GM12878 (cell line): ENCODE measurements at regions not wholly inside any gene's neighbourhood (a gene's known extent, or its start where the extent isn't known, plus 50 kb on each side); places are given as distances from the start of the nearest gene placed in this dataset.

Experiments
- ATAC-seq: fragments of 200-7000 bp; cut with Tn5 transposase; 3 replicates; pipeline ENCODE4 v1.9.1; 2020; ENCODE audit warnings: mild to moderate bottlenecking, moderate library complexity
- BruUV-seq: library from RNA; stranded (reverse); fragments of 400-500 nt; replicated peaks from 2 replicates; lab custom pipeline; 2021; lab: Mats Ljungman, UMichigan
- CTCF ChIA-PET: fragments of 300-600 bp; sonication (Branson Sonifier 250); formaldehyde crosslinking; extraction: SDS; loops from one replicate; lab custom pipeline; 2021; ENCODE audit warnings: inconsistent platforms; lab: Yijun Ruan, JAX
- POLR2A ChIA-PET: fragments of 350-600 bp; formaldehyde crosslinking; extraction: SDS; loops from one replicate; lab custom pipeline; 2021; ENCODE audit warnings: inconsistent platforms; lab: Charles Lee
- RAD21 ChIA-PET: fragments of 300-600 bp; sonication (Branson Sonifier 250); formaldehyde crosslinking; loops from one replicate; lab custom pipeline; 2023; ENCODE audit warnings: antibody characterized with exemption; ENCODE audit not compliant: unreplicated experiment; lab: Charles Lee
- SMC1A ChIA-PET: fragments of 300-600 bp; sonication (Branson Sonifier 250); formaldehyde crosslinking; loops from one replicate; lab custom pipeline; 2023; ENCODE audit not compliant: unreplicated experiment, uncharacterized antibody; lab: Charles Lee
- DNase-seq: peaks from one replicate; pipeline ENCODE4 v3.0.0-alpha.2; 2011; ENCODE audit warnings: low read depth, low spot score
- FAIRE-seq: peaks from 3 replicates; lab custom pipeline; 2011; peaks lifted over from hg19 to GRCh38; lab: Jason Lieb, UNC
- H2AFZ ChIP-seq: 2 replicates; pipeline ENCODE4 v1.6.0; 2011; ENCODE audit warnings: low read depth, low read length, control low read depth; ENCODE audit not compliant: control insufficient read depth
- H3K27ac ChIP-seq: 2 replicates; pipeline ENCODE4 v1.5.1; 2011; ENCODE audit warnings: control low read depth; ENCODE audit not compliant: control insufficient read depth, insufficient read depth
- H3K27me3 ChIP-seq, 2 experiments: replicated peaks in 1 of 2; 2 replicates each; pipeline versions ENCODE4 v1.6.0 to v1.6.1; 2011; ENCODE audit warnings: low read length in 1 of 2; ENCODE audit not compliant: control insufficient read depth in 2 of 2, insufficient read depth in 2 of 2
- H3K36me3 ChIP-seq, 2 experiments: 2 replicates each; pipeline ENCODE4 v1.5.1; 2011; ENCODE audit warnings: low read length in 1 of 2; ENCODE audit not compliant: control insufficient read depth in 2 of 2, insufficient read depth in 2 of 2
- H3K4me1 ChIP-seq: 2 replicates; pipeline ENCODE4 v1.6.1; 2011; ENCODE audit warnings: mild to moderate bottlenecking, low read length, moderate library complexity, mixed read lengths; ENCODE audit not compliant: control insufficient read depth, insufficient read depth
- H3K4me2 ChIP-seq: 2 replicates; pipeline ENCODE4 v1.6.0; 2011; ENCODE audit warnings: control low read depth; ENCODE audit not compliant: control insufficient read depth, insufficient read depth
- H3K4me3 ChIP-seq: fragments of 200-600 bp; sonication (generic); 2 replicates; pipeline ENCODE4 v1.5.1; 2016
- H3K79me2 ChIP-seq: 2 replicates; pipeline ENCODE4 v1.6.0; 2011; ENCODE audit warnings: low read length; ENCODE audit not compliant: control insufficient read depth, insufficient read depth
- H3K9ac ChIP-seq: 2 replicates; pipeline ENCODE4 v1.8.0; 2011; ENCODE audit warnings: low read length, control low read depth, mixed read lengths; ENCODE audit not compliant: control insufficient read depth, insufficient read depth
- H3K9me3 ChIP-seq: replicated peaks from 3 replicates; pipeline ENCODE4 v1.5.1; 2011; ENCODE audit warnings: mild to moderate bottlenecking, low read length; ENCODE audit not compliant: control insufficient read depth, insufficient read depth
- H4K20me1 ChIP-seq: 2 replicates; pipeline ENCODE4 v1.6.0; 2011; ENCODE audit not compliant: control insufficient read depth, insufficient read depth
- EGR1 ChIP-seq, 2 experiments: IDR thresholded peaks; 1 replicate in 1 of 2; 2 replicates in 1 of 2; pipeline ENCODE4 v1.6.1; 2011 to 2012; ENCODE audit warnings: low read depth in 2 of 2, low read length in 2 of 2, borderline replicate concordance in 1 of 2, mild to moderate bottlenecking in 1 of 2, moderate library complexity in 1 of 2
- HCFC1 ChIP-seq: fragments of 150-350 bp; IDR thresholded peaks from 2 replicates; pipeline ENCODE4 v1.6.1; 2014; ENCODE audit warnings: low read length
- IKZF2 ChIP-seq, 2 experiments: fragments of 450-650 bp; IDR thresholded peaks; 2 replicates each; pipeline ENCODE4 v1.6.1; 2017; ENCODE audit warnings: mild to moderate bottlenecking in 2 of 2, moderate library complexity in 2 of 2
- MYB ChIP-seq: fragments of 150-350 bp; IDR thresholded peaks from 2 replicates; pipeline ENCODE4 v1.6.1; 2014; ENCODE audit warnings: mild to moderate bottlenecking, low read depth, low read length, borderline replicate concordance
- PAX5 ChIP-seq: IDR thresholded peaks from 2 replicates; pipeline ENCODE4 v1.6.1; 2011; ENCODE audit warnings: low read depth, low read length, borderline replicate concordance
- TBL1XR1 ChIP-seq: IDR thresholded peaks from 2 replicates; pipeline ENCODE4 v1.6.1; 2012; ENCODE audit warnings: low read depth, low read length, improper control_type of control experiment
- WGBS: methylation state at CpG from one replicate; pipeline ENCODE4 v1.1.6; 2016; ENCODE audit warnings: low lambda C conversion rate; ENCODE audit not compliant: insufficient replicate concordance, insufficient coverage; ENCODE audit errors: missing lambda C conversion rate; 5-methylcytosine and 5-hydroxymethylcytosine counted together
- in situ Hi-C: fragments of 300-500 bp; cut with MboI; formaldehyde crosslinking; loops from 9 replicates; pipeline ENCODE4 v1.14.3; 2018; ENCODE audit warnings: mixed read lengths
- intact Hi-C: fragments of 100-400 bp; cut with micrococcal nuclease; formaldehyde crosslinking; loops from one replicate; pipeline ENCODE4 v1.14.2; 2022; ENCODE audit not compliant: unreplicated experiment
- TF ChIP-seq, protein P1 (sequence below): fragments of 450-650 bp; formaldehyde crosslinking; IDR thresholded peaks from 2 replicates; pipeline ENCODE4 v1.4.0; 2020; ENCODE audit warnings: mild to moderate bottlenecking, moderate library complexity
- TF ChIP-seq, protein P2 (sequence below): IDR thresholded peaks from 2 replicates; pipeline ENCODE4 v1.6.1; 2012; ENCODE audit warnings: low read depth, low read length, improper control_type of control experiment
- TF ChIP-seq, protein P3 (sequence below): fragments of 450-650 bp; IDR thresholded peaks from 2 replicates; pipeline ENCODE4 v1.6.1; 2018; ENCODE audit warnings: borderline replicate concordance, mild to moderate bottlenecking; ENCODE audit not compliant: partially characterized antibody
- TF ChIP-seq, protein P4 (sequence below): fragments of 150-350 bp; IDR thresholded peaks from 2 replicates; pipeline ENCODE4 v1.6.1; 2014; ENCODE audit warnings: mild to moderate bottlenecking, low read depth, low read length
- TF ChIP-seq, protein P5 (sequence below): IDR thresholded peaks from 2 replicates; pipeline ENCODE4 v1.6.1; 2011; ENCODE audit warnings: borderline replicate concordance, low read depth, mild to moderate bottlenecking, moderate library complexity, low read length; ENCODE audit not compliant: insufficient read depth, poor library complexity, severe bottlenecking

DNA sequence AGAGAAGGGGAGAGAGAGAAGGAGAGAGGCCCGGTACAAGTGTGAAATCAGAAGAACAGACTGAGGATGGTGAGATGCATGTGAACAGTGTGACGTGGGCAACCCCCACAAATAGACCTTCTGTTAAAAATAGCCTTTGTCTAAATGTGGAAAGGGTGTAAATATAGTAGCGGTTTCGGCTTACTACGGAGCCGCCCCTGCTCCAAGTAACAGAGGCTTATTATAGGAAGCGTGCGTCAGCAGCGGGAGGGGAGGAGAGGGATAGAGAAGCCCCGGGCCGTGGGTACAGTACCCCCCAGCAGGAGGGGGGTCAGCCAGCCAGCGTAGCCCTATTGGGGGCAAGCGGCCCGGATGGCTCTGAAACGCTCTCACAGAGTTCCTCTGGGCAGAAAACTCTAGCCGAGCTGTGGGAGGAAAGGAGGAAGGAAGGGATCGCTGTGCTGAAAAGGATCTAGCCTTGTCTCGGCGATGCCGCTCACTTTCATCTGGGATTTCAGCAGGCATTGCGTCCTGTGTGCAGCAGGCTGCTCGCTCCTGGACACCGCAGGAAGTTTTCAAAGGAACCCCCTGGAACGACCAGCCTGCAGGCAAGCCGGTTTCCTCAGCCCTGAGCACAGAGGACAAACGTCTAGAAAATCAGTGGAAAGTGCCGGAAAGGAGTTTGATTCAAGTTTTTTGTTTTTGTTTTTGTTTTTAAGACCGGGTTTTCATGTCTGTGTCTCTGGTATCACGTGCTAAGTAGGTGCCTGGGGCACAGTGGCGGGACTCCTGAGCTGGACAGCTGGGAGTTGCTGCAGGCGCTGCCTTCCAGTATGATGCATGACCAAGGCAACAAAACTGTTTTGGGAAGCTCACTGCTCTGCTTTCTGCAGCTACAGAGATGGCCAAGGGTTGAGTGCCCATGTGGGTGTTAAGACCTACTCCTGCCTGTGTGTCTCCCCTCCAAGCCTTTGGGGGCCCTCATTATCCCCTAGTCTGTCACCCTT, 146.6 kb downstream of the SEC61B start:
- peak; percentile 87 for FAIRE-seq
- Histone ChIP-seq H2AFZ (peak overlapping the region; percentile 42), H4K20me1 (no peaks in the 10 kb centered on the region), H3K4me3 (peak overlapping the region; percentile 51), H3K79me2 (no peaks in the 10 kb centered on the region), H3K27me3 (no peaks in the 10 kb centered on the region; a peak in 1 of 4 replicates), H3K9ac (no peak overlapping the region), H3K4me2 (peak overlapping the region; percentile 83), H3K9me3 (no peaks in the 10 kb centered on the region), H3K27ac (no peak overlapping the region), H3K36me3 (no peaks in the 10 kb centered on the region), H3K4me1 (peaks cover 20% of the 10 kb centered on the region)
- BruUV-seq, result no TSS peak
- POLR2A ChIA-PET, result interaction anchor here (0.5 kb wide), 1 partner anchor 230 kb away, joined by 5 read pairs; no protein-coding TSS in a partner anchor
- RAD21 ChIA-PET, result interaction anchor here (1.1 kb wide), 1 partner anchor 137 kb away, joined by 3 read pairs; no protein-coding TSS in a partner anchor
- CTCF ChIA-PET, result no interaction called here
- 25% methylated on average over 31 of the region's 31 CpGs for WGBS
- in situ Hi-C loops (no loop called here), intact Hi-C loops (loop anchor here (10.0 kb wide), 2 partner anchors 64 to 184 kb away; no protein-coding TSS in a partner anchor)
- ATAC-seq, result peak; percentile 84
- DNase-seq, result peak; percentile 24
- SMC1A ChIA-PET, result interaction anchor here (0.7 to 1.0 kb wide), 2 partner anchors 76 to 115 kb away, joined by 3 read pairs; no protein-coding TSS in a partner anchor
- TF ChIP-seq, protein P1, sequence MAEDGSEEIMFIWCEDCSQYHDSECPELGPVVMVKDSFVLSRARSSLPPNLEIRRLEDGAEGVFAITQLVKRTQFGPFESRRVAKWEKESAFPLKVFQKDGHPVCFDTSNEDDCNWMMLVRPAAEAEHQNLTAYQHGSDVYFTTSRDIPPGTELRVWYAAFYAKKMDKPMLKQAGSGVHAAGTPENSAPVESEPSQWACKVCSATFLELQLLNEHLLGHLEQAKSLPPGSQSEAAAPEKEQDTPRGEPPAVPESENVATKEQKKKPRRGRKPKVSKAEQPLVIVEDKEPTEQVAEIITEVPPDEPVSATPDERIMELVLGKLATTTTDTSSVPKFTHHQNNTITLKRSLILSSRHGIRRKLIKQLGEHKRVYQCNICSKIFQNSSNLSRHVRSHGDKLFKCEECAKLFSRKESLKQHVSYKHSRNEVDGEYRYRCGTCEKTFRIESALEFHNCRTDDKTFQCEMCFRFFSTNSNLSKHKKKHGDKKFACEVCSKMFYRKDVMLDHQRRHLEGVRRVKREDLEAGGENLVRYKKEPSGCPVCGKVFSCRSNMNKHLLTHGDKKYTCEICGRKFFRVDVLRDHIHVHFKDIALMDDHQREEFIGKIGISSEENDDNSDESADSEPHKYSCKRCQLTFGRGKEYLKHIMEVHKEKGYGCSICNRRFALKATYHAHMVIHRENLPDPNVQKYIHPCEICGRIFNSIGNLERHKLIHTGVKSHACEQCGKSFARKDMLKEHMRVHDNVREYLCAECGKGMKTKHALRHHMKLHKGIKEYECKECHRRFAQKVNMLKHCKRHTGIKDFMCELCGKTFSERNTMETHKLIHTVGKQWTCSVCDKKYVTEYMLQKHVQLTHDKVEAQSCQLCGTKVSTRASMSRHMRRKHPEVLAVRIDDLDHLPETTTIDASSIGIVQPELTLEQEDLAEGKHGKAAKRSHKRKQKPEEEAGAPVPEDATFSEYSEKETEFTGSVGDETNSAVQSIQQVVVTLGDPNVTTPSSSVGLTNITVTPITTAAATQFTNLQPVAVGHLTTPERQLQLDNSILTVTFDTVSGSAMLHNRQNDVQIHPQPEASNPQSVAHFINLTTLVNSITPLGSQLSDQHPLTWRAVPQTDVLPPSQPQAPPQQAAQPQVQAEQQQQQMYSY (CRISPR knock-in tag), result no peak
- TF ChIP-seq MYB, result no peak
- TF ChIP-seq, protein P2, sequence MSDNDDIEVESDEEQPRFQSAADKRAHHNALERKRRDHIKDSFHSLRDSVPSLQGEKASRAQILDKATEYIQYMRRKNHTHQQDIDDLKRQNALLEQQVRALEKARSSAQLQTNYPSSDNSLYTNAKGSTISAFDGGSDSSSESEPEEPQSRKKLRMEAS, result no peak
- TF ChIP-seq IKZF2 (IDR thresholded peaks at IDR 0.05), result peak; percentile 85 to 90
- no peak for TF ChIP-seq HCFC1
- TF ChIP-seq, protein P3, sequence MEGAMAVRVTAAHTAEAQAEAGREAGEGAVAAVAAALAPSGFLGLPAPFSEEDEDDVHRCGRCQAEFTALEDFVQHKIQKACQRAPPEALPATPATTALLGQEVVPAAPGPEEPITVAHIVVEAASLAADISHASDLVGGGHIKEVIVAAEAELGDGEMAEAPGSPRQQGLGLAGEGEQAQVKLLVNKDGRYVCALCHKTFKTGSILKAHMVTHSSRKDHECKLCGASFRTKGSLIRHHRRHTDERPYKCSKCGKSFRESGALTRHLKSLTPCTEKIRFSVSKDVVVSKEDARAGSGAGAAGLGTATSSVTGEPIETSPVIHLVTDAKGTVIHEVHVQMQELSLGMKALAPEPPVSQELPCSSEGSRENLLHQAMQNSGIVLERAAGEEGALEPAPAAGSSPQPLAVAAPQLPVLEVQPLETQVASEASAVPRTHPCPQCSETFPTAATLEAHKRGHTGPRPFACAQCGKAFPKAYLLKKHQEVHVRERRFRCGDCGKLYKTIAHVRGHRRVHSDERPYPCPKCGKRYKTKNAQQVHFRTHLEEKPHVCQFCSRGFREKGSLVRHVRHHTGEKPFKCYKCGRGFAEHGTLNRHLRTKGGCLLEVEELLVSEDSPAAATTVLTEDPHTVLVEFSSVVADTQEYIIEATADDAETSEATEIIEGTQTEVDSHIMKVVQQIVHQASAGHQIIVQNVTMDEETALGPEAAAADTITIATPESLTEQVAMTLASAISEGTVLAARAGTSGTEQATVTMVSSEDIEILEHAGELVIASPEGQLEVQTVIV, result no peak
- TF ChIP-seq PAX5, result peak; percentile 35; the same call in 1 of the 2 replicates
- TF ChIP-seq, protein P4, sequence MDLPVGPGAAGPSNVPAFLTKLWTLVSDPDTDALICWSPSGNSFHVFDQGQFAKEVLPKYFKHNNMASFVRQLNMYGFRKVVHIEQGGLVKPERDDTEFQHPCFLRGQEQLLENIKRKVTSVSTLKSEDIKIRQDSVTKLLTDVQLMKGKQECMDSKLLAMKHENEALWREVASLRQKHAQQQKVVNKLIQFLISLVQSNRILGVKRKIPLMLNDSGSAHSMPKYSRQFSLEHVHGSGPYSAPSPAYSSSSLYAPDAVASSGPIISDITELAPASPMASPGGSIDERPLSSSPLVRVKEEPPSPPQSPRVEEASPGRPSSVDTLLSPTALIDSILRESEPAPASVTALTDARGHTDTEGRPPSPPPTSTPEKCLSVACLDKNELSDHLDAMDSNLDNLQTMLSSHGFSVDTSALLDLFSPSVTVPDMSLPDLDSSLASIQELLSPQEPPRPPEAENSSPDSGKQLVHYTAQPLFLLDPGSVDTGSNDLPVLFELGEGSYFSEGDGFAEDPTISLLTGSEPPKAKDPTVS, result no peak
- peak; percentile 96 for TF ChIP-seq TBL1XR1
- TF ChIP-seq EGR1 (IDR thresholded peaks at IDR 0.05; ENCODE audit: borderline replicate concordance in 1 of 2, low read depth in 2 of 2, low read length in 2 of 2), result no peak; a peak in 1 of 3 replicates
- TF ChIP-seq, protein P5, sequence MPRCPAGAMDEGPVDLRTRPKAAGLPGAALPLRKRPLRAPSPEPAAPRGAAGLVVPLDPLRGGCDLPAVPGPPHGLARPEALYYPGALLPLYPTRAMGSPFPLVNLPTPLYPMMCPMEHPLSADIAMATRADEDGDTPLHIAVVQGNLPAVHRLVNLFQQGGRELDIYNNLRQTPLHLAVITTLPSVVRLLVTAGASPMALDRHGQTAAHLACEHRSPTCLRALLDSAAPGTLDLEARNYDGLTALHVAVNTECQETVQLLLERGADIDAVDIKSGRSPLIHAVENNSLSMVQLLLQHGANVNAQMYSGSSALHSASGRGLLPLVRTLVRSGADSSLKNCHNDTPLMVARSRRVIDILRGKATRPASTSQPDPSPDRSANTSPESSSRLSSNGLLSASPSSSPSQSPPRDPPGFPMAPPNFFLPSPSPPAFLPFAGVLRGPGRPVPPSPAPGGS, result peak; percentile 30
